NCI-H526 treated with DMSO at 0.1 percent for 48 hours (cell line): ENCODE measurements at regions not wholly inside any gene's neighbourhood (a gene's known extent, or its start where the extent isn't known, plus 50 kb on each side); places are given as distances from the start of the nearest gene placed in this dataset.

Experiments used
- DNase-seq: peaks from one replicate; lab custom pipeline; 2025; lab: John Stamatoyannopoulos, UW

DNA sequence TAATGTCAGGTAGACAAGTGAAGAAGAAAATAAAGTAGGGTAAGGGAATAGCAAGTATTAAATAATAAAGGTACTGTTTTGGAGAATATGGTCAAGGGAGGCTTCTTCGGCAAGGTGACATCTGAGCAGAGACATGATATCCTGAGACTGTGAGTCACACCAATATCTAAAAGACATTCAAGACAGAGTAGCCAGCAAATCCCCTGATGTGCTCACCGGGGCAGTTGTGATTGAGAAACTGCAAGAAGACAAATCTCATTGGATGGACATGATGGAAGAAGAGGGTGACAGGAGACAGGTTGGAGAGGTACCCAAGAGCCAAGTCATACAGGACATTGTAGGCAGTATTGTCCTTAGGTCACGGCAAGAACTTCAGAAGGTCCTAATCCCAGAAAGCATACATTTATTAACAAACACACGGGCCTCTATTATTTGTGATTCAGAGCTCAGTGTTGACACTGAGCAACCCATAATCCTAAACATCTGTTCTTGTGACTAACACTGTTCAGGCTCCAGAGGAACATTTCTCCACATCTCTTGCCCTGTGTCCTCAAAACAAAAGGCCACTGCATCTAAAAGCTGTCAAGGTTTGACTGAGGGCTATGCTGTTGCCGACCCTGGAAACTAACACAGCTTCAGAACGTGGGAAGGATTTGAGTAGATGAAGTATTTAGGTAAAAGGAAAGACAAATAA lies 258.7 kb upstream of the CLINT1 start:
- no peak for DNase-seq

DNA sequence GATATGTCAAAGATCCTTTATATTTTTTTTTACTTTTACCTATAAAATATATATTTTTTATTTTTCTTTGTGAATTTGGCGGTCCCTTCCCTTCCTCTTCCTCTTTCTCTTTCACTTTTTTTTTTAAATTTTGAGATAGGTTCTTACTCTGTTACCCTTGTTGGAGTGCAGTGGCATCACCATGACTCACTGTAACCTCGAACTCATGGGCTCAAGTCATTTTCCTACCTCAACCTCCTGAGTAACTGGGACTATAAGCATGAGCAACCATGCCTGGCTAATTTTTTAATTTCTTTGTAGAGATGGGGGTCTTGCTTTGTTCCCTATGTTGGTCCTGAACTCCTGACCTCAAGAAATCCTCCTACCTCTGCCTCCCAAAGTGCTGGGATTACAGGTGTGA lies 258.0 kb upstream of the CLINT1 start:
- no peak for DNase-seq

DNA sequence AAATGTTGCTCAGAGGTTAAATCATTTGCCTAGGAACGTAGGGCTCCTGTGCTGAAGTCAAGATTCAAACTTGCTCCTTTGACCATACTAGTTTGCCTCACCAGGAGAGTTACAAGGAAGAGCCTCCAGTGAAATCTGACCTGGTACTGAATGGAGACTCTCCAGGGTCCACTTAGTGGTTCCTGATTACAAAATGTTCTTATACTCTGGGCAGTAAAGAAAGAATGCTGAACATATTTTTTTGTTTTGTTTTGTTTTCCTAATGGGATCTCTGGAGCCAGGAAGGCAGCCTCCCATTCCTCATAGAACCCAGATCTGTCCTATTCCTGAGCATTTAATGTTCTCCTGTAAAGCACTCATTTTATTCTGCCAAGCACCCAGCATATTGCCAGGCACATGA lies 256.5 kb upstream of the CLINT1 start:
- DNase-seq, result no peak

DNA sequence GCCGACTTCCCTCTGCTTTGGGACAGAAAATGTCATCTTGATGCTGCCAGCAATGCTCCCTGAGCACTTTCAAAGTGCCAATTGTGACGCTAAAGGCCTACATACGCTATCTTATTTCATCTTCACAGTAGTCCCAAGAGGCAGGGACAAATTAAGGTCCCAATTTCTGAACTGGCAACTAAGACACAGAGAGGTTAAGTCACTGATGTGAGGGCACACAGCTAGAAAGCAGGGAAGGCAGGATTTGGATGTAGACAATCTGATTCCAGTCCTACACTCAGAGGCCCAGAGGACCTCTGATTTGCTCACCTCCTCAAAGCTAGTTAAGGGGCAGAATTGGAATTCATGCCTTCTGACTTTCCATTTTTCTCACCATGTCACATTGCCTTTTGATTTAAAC lies 249.2 kb upstream of the CLINT1 start:
- DNase-seq, result no peak

DNA sequence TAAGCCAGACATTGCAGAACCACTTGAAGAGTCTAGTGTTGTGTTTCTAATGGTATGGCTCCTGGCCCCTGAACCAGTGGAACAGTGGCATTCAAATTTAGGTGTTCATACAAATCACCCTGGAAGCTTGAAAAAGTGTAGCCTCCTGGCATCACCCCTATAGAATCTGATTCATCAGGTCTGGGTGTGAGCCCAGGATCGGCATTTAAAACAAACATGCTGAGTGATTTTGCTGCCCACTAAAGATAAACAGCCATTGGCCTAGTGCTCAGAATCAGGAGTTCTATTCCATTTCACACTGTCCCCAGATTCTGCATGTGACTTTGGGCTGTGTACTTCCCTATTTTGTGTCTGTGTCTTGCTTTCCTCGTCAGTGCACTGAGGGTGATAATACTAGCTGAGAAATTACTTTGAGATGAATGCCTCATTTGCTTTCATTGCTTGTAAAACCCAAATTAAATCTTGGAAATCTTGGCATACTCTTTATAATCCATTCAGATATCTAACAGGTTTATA lies 241.5 kb upstream of the CLINT1 start:
- no peak for DNase-seq

DNA sequence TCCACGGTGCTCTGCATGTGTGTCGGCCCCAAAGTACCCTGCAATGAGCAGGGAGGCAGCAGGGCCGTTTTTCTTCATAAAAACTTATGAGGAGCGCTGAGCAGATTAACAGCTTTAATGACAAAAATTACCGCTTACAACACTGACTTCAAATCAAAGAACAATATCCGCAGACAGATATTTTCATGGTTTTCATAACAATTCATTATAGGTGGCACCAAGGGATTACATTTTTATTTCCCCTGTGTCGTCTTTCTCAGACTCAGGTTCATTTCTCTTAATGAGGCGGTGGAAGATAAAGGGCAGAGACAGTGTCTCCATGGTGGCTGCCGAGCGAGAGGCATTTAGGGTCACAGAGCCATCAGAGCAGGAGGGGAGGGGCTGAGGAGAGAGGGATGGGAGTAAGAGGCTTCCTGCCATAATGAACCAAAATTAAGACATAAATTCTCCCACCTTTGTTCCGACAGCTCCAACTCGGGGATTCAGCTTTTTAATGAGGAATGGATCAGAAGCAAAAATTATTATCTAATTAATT lies 240.7 kb upstream of the CLINT1 start:
- DNase-seq, result no peak

DNA sequence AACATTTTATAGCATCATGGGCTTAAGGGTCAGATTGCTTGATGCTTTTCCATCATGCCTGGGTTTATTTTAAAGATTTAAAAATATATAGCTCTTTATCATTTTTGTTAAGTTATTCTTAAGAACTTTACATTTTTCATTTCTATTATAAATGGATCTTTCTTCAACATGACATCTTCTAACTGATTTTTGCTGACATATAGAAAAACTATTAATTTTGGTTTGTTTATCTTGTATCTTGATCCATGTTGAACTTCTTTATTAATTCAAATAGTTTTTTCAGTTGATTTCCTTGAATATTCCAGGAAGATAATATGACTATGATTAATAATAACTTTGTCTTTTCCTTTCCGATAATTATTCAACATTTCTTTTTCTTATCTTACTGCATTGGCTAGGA lies 237.9 kb upstream of the CLINT1 start:
- no peak for DNase-seq

DNA sequence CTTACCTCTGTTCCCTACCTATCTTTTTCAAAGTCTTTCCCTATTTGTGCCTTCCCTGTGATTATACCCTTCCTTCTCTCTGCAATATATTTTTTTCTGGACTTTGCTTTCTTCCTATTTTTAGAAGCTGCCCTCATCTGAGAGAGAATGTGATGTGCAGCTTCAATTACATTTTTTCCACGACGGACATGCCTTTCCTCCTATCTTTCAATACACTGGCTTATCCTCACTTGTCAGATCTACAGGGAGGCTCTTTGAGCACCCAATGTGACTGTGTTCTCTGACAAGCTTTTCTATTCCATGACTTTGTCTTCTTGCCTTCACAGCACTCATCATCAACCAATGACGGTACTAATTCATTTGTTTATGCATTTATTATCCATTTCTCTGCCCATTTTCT lies 227.9 kb upstream of the CLINT1 start:
- no peak for DNase-seq

DNA sequence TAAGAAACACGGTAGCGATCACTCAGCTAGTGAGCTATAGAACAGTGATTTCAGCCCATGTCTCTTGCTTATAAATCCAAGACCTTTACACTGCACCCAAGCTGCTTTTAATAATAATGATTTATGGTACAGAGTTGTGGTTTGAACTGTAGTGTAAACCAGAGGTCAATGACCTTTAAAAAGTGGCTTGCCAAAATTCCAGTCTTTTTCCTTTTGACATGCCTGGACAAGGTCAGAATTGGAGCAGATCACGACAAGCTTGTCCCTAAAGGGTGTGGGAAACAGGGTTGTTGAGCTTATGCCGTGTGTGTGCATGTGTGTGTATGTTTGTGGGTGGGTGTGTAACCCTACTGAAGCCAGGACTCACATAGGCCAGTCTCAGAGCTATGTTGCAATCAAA lies 225.3 kb upstream of the CLINT1 start:
- no peak for DNase-seq

DNA sequence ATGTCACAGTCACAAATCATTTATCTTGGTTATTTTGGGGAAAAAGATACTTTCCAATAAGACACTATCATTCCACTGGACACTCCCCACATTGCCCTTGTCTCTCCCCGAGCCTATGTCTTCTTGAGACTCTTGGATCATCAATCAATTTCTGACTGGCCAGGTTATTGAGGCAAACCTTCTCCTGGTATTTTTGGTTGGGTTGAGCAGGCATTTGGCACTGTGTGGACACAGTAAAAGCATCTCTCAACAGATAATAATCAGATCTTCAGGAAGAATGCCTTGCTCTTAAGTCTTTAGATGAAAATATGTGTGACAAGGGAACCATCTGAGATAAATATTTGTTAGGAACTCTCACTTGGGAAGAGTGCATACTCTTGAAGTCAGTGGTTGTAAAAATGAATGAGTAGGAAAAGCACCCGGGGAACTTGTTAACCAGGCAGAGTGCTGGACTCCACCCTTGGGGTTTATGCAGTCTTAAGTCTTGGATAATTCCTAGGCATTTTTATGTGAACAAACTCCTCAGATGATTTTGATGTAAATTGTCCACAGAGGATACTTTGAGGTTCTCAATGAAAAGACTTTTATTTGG lies 223.8 kb upstream of the CLINT1 start:
- no peak for DNase-seq

DNA sequence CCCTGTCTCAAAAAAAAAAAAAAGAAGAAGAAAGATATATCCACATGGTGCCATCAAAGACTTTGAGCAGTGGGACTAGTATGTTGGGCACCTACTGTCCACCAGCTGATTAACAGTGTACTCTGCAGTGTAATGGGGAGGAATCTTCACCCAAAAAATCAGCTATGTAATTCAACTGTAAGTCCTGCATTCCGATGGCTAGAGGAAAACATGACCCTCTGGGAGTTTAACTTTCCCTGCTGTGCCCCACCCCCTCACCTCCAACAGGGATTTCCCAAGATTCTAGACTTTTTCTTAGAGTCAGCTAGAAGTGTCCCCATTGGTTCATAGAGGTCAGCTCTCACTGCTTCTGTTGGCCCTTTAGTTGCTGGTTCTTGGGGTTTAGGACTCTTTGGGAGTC lies 221.2 kb upstream of the CLINT1 start:
- no peak for DNase-seq

DNA sequence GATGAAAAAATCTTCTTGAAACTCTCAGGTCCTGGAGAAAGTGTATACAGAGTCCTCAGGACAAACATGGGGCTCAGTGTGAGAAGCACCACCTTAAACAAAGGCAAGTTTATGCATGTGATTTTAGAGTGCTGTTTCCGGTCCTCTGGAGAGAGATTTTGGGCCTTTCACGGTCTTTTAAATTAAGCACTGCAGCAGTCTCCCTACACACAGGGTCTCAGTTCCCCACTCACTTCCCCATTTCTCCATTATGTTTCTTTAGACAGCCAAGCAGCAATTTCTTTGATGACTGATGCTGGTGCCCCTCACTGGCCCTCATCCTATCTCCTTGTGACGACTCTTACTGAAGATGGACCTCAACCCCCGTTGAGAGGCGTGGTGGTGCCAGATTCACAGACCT lies 220.2 kb upstream of the CLINT1 start:
- DNase-seq, result no peak

DNA sequence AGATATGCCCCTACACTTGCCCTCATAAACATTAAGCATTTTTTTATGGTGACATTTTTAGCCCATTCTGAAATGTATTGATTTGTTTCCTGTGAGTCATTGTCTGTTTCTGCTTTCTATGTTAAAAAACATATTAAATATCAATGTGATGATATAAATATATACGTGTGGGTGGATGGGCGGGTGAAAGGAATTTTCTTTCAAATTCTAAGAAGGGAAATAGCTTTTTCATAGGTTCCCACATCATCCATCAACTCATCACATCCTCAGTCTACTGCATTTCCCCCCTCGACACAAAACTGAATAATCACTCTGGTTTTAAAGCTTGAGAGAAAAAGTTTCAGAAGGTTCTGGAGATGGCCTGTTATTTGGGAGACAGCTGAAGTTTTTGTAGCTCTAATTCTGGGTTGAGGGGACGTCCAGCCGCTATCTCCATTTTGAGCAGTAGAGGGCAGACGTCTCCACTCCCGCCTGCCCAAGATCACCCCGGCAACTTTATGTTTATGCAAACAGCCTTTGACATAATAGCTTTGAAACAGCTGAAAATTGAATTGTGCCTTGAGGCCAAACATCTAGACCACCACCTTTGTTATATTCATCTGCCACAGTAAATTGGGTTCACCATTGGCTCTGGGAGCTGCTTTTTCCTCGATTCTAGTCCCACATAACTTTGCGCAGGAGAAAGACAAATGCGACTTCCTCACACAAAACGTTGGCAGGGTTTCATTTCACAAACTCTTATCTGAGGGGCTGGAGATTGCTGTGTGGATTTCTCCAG lies 216.2 kb upstream of the CLINT1 start:
- peak; percentile 60 for DNase-seq

DNA sequence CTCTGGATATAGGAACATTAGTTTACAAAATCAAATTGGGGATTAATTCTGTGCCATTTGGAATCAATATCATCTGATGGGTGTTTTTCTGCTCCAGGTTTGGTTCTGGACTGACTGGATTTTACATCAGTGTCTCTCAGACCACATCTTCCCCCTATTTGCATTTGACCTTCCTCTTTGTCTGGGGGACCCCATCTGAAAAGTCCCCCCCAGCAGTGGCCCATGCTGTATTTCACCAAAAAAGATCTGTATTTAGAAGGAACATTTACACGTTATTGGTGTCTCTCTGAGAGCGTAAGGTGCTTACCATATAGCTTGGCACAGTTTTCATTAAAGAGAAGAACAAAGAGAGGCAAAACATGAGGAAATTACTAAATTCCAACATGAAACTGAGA lies 215.6 kb upstream of the CLINT1 start:
- DNase-seq, result no peak

DNA sequence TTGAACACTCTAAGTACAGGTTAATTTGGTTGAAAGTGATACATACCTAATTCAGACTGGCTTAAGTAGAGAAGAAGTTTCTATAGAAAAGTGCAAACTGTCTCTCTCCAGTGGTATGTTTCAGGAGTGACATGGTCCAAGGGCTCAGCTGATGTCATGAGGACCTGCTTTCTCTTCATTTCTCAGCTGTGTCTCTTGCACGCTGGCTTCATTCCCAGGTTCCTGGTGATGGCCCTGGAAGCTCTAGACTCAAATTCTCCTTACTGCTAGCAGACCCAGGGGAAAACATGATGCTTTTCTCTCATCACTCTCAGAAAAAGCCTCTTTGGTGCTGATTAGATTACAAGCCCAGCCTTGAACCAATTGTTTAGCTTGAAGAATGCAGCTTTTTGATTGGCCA lies 211.9 kb upstream of the CLINT1 start:
- DNase-seq, result no peak

DNA sequence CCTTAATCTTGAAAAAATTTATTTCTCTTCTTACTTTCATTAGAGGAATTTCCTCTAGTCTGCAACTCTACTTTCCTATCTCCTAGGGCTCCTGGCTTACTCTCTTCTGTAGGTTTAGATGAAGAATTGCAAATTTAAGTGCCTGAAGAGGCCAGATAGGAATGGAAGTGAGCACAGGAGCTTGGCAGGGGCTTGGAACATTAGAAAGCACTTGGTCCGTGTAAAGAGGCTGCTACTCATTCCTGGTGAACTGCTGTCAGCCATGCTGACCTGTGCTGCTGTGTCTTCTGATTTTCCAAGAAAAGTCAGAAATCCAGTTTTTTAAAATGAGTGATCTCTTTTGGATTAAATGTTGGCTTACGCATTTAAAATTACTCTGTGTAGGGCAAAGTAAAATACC lies 210.9 kb upstream of the CLINT1 start:
- DNase-seq, result no peak

DNA sequence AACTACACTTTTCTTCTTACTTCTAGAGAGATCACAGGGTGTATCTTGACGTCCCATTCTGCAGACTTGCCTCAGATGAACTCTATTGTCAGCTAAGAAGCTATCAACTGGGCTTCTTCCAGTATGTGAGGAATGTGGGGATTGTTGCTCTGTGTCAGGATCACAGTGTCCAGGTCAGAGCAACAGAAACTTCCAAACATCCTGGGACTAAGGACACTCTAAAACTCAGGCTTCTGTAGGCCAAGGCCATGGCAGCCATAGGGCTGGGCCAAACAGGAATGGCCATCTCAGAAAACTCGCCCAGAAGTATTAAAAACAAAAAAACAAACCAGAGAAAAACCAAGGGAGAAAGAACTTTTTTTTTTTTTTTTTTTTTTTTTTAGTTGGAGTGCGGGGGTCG lies 210.0 kb upstream of the CLINT1 start:
- no peak for DNase-seq

DNA sequence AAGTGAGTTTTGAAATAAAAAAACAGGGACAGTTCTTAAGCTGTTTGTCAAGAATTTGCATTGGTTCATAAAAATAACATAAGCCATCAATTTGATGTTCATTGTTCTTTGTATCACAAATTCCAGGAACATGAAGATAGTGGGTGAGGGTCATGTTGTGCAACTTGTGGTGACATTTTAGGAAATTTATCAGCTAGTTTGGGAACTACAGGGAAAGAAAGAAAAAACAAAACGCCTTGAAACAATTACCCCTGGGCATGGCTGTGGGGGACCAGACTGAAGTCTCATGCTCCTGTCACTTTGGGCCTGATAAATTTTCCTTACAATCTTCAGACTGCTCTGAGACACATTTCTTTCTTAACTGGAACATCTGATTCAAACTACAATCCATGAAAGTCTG lies 207.1 kb upstream of the CLINT1 start:
- no peak for DNase-seq

DNA sequence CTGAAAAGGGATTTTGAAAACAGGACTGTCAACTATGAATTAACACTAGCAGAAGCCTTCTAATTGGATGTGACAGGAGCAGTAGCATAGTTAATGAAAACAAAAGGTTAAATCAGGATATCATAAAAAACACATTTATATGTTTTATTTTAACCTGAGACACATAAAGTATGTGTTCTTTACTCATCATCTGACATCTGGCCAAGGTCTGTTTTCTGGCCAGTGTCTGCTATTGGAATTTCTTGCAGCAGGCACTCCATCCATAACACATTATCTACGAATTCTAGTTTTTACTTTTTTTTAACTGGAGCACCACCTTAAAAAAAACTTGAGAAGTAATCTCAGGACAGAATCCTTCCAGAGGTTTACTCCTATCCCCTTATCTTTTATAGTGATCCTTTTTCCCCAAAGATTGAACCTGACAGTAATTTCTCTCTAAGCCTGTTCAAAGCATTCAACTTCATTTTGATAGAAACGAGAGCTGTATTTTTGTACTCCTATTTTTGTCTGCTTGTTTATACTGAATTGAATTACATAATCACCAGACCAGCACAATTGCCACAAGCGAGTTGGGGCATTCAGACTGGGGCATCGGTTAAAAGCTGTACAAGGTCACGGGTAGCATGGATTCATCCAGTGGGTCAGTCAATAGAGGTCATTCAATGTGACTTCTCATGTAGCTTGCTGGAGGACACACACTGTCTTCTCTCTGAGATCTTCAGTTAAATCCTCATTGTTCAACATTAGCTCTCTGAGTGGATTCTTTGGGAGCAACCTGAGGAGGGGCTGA lies 205.6 kb upstream of the CLINT1 start:
- DNase-seq, result no peak

DNA sequence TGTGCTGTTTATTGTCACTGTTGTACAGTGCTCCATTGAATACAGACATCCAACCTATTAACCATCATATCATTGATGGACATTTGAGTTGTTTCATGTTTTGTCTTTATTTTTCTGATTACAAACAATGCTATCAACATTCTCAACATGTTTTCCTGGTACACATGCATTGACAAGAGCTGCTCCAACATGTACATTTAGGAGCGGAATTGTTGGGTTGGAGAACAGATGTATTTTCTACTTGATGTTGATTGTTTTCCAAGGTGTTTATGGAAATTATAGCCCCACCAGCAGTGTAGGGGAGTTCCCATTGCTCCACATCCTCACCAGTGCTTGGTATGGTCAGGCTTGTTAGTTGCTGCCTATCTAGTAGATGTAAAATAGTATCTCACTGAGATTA lies 204.1 kb upstream of the CLINT1 start:
- no peak for DNase-seq

DNA sequence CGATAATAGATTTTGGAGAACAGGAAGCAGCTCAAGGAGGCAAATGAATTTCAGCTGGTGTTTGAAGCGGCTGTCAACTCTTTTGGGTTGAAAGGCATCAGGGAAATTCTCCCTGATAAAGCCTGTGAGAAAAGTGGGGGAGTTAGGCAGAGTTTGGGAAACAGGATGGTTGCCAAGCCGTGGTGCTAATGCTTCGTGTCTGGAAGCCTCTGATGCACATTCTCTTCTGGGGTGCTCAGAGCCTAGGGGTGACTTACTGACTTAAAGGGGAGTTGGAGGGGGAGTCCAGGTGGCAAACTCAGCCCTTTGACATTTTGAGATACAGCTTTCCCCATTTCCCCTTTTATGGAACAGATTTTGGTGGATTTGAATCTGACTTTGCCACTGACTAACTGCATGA lies 202.5 kb upstream of the CLINT1 start:
- no peak for DNase-seq

DNA sequence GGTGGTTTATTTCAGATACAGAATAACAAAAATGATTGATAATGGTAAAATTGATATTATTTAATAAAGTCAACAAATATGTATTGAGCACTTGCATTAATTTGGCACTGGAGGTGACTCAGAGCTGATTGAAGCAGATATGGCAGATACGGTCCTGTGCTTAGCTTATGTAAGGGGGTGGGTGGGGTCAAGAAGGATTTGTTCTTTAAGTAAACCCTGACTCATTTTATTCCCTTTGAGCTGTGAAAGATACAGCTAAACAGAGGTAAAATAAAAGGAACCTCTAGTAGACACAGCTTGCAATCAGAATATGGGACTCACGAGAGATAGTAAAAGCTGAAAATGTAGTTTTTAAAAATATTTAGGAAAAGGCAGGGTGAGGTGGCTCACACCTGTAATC lies 201.3 kb upstream of the CLINT1 start:
- DNase-seq, result no peak
